Breast epithelium (tissue), 3 donors: ENCODE measurements at regions not wholly inside any gene's neighbourhood (a gene's known extent, or its start where the extent isn't known, plus 50 kb on each side); places are given as distances from the start of the nearest gene placed in this dataset.

Source experiments
- POLR2AphosphoS5 ChIP-seq, 3 donors: sonication (generic); formaldehyde crosslinking; IDR thresholded peaks; one replicate each; pipeline ENCODE4 v1.6.1; 2017; ENCODE audit warnings: antibody characterized with exemption in 3 of 3
- TF ChIP-seq, protein P1 (sequence below), 3 donors: fragments of 450-650 bp; IDR thresholded peaks; one replicate each; pipeline ENCODE4 v1.5.1; 2016 to 2017; ENCODE audit warnings: antibody characterized with exemption in 3 of 3, mild to moderate bottlenecking in 3 of 3, moderate library complexity in 3 of 3

DNA sequence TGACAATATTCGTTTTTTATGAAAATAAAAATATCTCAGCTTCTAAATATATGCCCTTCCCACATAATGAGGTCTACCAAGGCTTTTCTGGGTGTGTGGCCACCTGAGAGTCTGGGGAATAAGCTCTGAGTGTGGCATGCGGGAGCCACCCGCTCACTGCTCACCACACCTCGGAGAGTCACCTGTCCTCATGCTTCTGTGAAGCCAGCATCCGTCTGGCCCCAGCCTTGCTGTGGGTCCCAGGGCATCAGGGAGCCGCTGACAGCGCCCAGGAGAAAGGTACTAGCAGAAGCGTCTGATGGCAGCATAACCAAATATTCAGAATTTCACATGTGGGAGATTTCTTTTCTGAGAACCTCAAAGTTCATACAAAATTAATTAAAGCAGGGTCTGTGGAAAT, 133.2 kb upstream of the IRX4 start:
- TF ChIP-seq, protein P1, sequence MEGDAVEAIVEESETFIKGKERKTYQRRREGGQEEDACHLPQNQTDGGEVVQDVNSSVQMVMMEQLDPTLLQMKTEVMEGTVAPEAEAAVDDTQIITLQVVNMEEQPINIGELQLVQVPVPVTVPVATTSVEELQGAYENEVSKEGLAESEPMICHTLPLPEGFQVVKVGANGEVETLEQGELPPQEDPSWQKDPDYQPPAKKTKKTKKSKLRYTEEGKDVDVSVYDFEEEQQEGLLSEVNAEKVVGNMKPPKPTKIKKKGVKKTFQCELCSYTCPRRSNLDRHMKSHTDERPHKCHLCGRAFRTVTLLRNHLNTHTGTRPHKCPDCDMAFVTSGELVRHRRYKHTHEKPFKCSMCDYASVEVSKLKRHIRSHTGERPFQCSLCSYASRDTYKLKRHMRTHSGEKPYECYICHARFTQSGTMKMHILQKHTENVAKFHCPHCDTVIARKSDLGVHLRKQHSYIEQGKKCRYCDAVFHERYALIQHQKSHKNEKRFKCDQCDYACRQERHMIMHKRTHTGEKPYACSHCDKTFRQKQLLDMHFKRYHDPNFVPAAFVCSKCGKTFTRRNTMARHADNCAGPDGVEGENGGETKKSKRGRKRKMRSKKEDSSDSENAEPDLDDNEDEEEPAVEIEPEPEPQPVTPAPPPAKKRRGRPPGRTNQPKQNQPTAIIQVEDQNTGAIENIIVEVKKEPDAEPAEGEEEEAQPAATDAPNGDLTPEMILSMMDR (IDR thresholded peaks at IDR 0.05), result no peak
- TF ChIP-seq POLR2AphosphoS5 (IDR thresholded peaks at IDR 0.05), result no peak
